ENCODE measurements at regions not wholly inside any gene's neighbourhood (a gene's known extent, or its start where the extent isn't known, plus 50 kb on each side); places are given as distances from the start of the nearest gene placed in this dataset.

DNA sequence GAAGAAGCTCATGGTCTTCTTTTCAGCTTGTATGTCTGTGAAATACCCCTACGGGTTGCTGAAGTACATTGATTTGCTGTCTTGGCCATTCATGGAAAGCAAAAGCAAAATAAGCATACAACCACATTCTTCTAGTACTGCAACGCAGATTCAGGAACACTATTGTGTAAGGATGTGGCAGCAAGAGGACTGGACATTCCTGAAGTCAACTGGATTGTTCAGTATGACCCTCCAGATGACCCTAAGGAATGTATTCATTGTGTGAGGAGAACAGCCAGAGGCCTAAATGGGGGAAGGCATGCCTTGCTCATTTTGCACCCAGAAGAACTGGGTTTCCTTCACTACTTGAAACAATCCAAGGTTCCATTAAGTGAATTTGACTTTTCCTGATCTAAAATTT lies 133.4 kb upstream of the ANKRD1 start:
- Histone ChIP-seq H3K36me3 (ENCODE audit: low read depth) (no peaks in the 10 kb centered on the region), H3K9ac (no peak overlapping the region), H3K9me3 (ENCODE audit: low read depth) (no peaks in the 10 kb centered on the region), H3K9me2 (ENCODE audit: insufficient read depth) (no peaks in the 10 kb centered on the region), H2AFZ (no peak overlapping the region), H3K4me1 (ENCODE audit: insufficient read depth) (peaks cover 11% of the 10 kb centered on the region), H3K4me2 (ENCODE audit: unreplicated experiment) (no peak overlapping the region), H3K79me2 (ENCODE audit: insufficient read depth) (no peaks in the 10 kb centered on the region), H3K4me3 (no peak overlapping the region), H3F3A (ENCODE audit: insufficient read depth) (no peaks in the 10 kb centered on the region), H3K27ac (no peak overlapping the region), H3K27me3 (replicated peaks; ENCODE audit: insufficient read depth) (no peaks in the 10 kb centered on the region), H4K20me1 (ENCODE audit: insufficient read depth) (no peaks in the 10 kb centered on the region)
- in situ Hi-C loops (cut with MboI) = no loop called here
- TF ChIP-seq EZH2phosphoT487 (IDR thresholded peaks at IDR 0.05; ENCODE audit: insufficient read depth, low read depth) (no peak), EZH2 (IDR thresholded peaks at IDR 0.05; ENCODE audit: insufficient read depth, poor library complexity, severe bottlenecking) (no peak)
- 38 to 39% methylated on average over 2 of the region's 2 CpGs for WGBS, 2 experiments (ENCODE audit: low coverage in 1 of 2, low lambda C conversion rate in 2 of 2, missing lambda C conversion rate in 2 of 2)
- DNase-seq = no peak

GRCh38 chr10:91061187-91061586 lies 140.3 kb upstream of the ANKRD1 start:
- Histone ChIP-seq H4K20me1 (ENCODE audit: insufficient read depth) (no peaks in the 10 kb centered on the region), H3K4me3 (no peak overlapping the region), H3F3A (ENCODE audit: insufficient read depth) (no peaks in the 10 kb centered on the region), H3K79me2 (ENCODE audit: insufficient read depth) (no peaks in the 10 kb centered on the region), H3K9me2 (ENCODE audit: insufficient read depth) (no peaks in the 10 kb centered on the region), H3K9me3 (ENCODE audit: low read depth) (no peaks in the 10 kb centered on the region), H3K9ac (no peak overlapping the region), H3K27ac (no peak overlapping the region), H3K4me2 (ENCODE audit: unreplicated experiment) (no peak overlapping the region), H3K4me1 (ENCODE audit: insufficient read depth) (no peaks in the 10 kb centered on the region), H2AFZ (no peak overlapping the region), H3K36me3 (ENCODE audit: low read depth) (no peaks in the 10 kb centered on the region), H3K27me3 (replicated peaks; ENCODE audit: insufficient read depth) (no peaks in the 10 kb centered on the region)
- DNase-seq = no peak
- TF ChIP-seq EZH2phosphoT487 (IDR thresholded peaks at IDR 0.05; ENCODE audit: insufficient read depth, low read depth) (no peak), EZH2 (IDR thresholded peaks at IDR 0.05; ENCODE audit: insufficient read depth, poor library complexity, severe bottlenecking) (no peak)
- in situ Hi-C loops (cut with MboI) = no loop called here

- no peaks in the 10 kb centered on the region for H3K79me2 ChIP-seq (ENCODE audit: insufficient read depth)
- no peak overlapping the region for H3K27ac ChIP-seq
- H3K9ac ChIP-seq = no peak overlapping the region
- no peak overlapping the region for H2AFZ ChIP-seq
- H4K20me1 ChIP-seq (ENCODE audit: insufficient read depth) = no peaks in the 10 kb centered on the region
- no peaks in the 10 kb centered on the region for H3K9me2 ChIP-seq (ENCODE audit: insufficient read depth)
- H3K27me3 ChIP-seq (replicated peaks; ENCODE audit: insufficient read depth) = no peaks in the 10 kb centered on the region
- no peak for DNase-seq
- H3K36me3 ChIP-seq (ENCODE audit: low read depth) = no peaks in the 10 kb centered on the region
- no peak overlapping the region for H3K4me2 ChIP-seq (ENCODE audit: unreplicated experiment)
- no peak overlapping the region for H3K4me3 ChIP-seq
- in situ Hi-C loops (cut with MboI) = no loop called here
- no peaks in the 10 kb centered on the region for H3K9me3 ChIP-seq (ENCODE audit: low read depth)
- no peaks in the 10 kb centered on the region for H3K4me1 ChIP-seq (ENCODE audit: insufficient read depth)
- TF ChIP-seq EZH2 (IDR thresholded peaks at IDR 0.05; ENCODE audit: insufficient read depth, poor library complexity, severe bottlenecking) = no peak
- no peak for TF ChIP-seq EZH2phosphoT487 (IDR thresholded peaks at IDR 0.05; ENCODE audit: insufficient read depth, low read depth)
- WGBS, 2 experiments (ENCODE audit: low coverage in 1 of 2, low lambda C conversion rate in 2 of 2, missing lambda C conversion rate in 2 of 2) = 3 to 12% methylated on average over 2 of the region's 2 CpGs
- no peaks in the 10 kb centered on the region for H3F3A ChIP-seq (ENCODE audit: insufficient read depth)
Observed at GRCh38 chr10:91061608-91062007, 140.7 kb upstream of the ANKRD1 start.

DNA sequence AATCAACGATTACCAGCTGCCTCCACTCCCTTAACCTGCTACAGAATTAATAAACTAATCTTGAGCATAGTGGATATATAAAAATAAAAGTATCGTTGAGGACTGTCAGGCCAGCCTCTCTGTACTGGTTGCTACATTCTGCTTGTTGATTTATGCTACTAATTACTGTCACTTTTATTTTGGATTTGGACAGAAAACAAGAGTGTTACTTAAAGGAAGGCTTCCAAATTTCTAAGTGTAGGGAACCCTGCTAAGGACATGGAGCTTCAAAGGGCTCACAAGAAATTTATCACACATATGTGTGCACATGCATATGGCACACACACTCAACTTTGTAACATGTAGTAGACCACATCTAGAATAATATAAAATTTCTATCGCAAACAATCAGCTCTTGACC lies 141.2 kb upstream of the ANKRD1 start:
- in situ Hi-C loops (cut with MboI) = no loop called here
- TF ChIP-seq EZH2 (IDR thresholded peaks at IDR 0.05; ENCODE audit: insufficient read depth, poor library complexity, severe bottlenecking) (no peak), EZH2phosphoT487 (IDR thresholded peaks at IDR 0.05; ENCODE audit: insufficient read depth, low read depth) (no peak)

GRCh38 chr10:91071786-91072185 lies 148.7 kb upstream of the PCGF5 start:
- H3K27me3 ChIP-seq (replicated peaks; ENCODE audit: insufficient read depth) = peaks cover 24% of the 10 kb centered on the region; the same call in 1 of the 2 replicates
- H3F3A ChIP-seq (ENCODE audit: insufficient read depth) = no peaks in the 10 kb centered on the region
- no peak for DNase-seq
- H2AFZ ChIP-seq = no peak overlapping the region
- no peak overlapping the region for H3K27ac ChIP-seq
- no peaks in the 10 kb centered on the region for H3K79me2 ChIP-seq (ENCODE audit: insufficient read depth)
- H3K4me3 ChIP-seq = no peak overlapping the region
- no peaks in the 10 kb centered on the region for H3K9me3 ChIP-seq (ENCODE audit: low read depth)
- H3K36me3 ChIP-seq (ENCODE audit: low read depth) = no peaks in the 10 kb centered on the region
- WGBS, 2 experiments (ENCODE audit: low coverage in 1 of 2, low lambda C conversion rate in 2 of 2, missing lambda C conversion rate in 2 of 2) = 0% methylated on average over 1 of the region's 1 CpG
- H3K4me2 ChIP-seq (ENCODE audit: unreplicated experiment) = no peak overlapping the region
- TF ChIP-seq EZH2 (IDR thresholded peaks at IDR 0.05; ENCODE audit: insufficient read depth, poor library complexity, severe bottlenecking) = no peak
- no peak for TF ChIP-seq EZH2phosphoT487 (IDR thresholded peaks at IDR 0.05; ENCODE audit: insufficient read depth, low read depth)
- in situ Hi-C loops (cut with MboI) = no loop called here
- no peaks in the 10 kb centered on the region for H4K20me1 ChIP-seq (ENCODE audit: insufficient read depth)
- no peaks in the 10 kb centered on the region for H3K4me1 ChIP-seq (ENCODE audit: insufficient read depth)
- H3K9ac ChIP-seq = no peak overlapping the region
- H3K9me2 ChIP-seq (ENCODE audit: insufficient read depth) = no peaks in the 10 kb centered on the region; the same call in 1 of the 2 replicates

More for the DNA sequence above, 141.2 kb upstream of the ANKRD1 start:
- Histone ChIP-seq H3K4me1 (ENCODE audit: insufficient read depth) (no peaks in the 10 kb centered on the region), H3K9me3 (ENCODE audit: low read depth) (no peaks in the 10 kb centered on the region), H3K4me3 (no peak overlapping the region), H3K27ac (no peak overlapping the region), H3F3A (ENCODE audit: insufficient read depth) (no peaks in the 10 kb centered on the region), H3K27me3 (replicated peaks; ENCODE audit: insufficient read depth) (no peaks in the 10 kb centered on the region), H3K9ac (no peak overlapping the region), H4K20me1 (ENCODE audit: insufficient read depth) (no peaks in the 10 kb centered on the region), H3K36me3 (ENCODE audit: low read depth) (no peaks in the 10 kb centered on the region), H3K9me2 (ENCODE audit: insufficient read depth) (no peaks in the 10 kb centered on the region), H2AFZ (no peak overlapping the region), H3K79me2 (ENCODE audit: insufficient read depth) (no peaks in the 10 kb centered on the region), H3K4me2 (ENCODE audit: unreplicated experiment) (no peak overlapping the region)
- WGBS, 2 experiments (ENCODE audit: low coverage in 1 of 2, low lambda C conversion rate in 2 of 2, missing lambda C conversion rate in 2 of 2) = 9 to 15% methylated on average over 3 of the region's 3 CpGs
- DNase-seq = no peak
